ENCODE measurements at regions not wholly inside any gene's neighbourhood (a gene's known extent, or its start where the extent isn't known, plus 50 kb on each side); places are given as distances from the start of the nearest gene placed in this dataset.
A peak's percentile ranks its signal among the peaks of the same experiment; 100 is the strongest.
"Not testable (repeated sequence)": the region's sequence is repeated elsewhere in the genome, so short reads cannot be mapped to it uniquely, and the experiment has no call there.

- not testable (repeated sequence) for DNase-seq
These were observed 83.4 kb upstream of the ECI2 start for GRCh38 chr6:4218619-4219317.

GRCh38 chr6:4212588-4212987 lies 77.2 kb upstream of the ECI2 start:
- DNase-seq, result no peak

DNA sequence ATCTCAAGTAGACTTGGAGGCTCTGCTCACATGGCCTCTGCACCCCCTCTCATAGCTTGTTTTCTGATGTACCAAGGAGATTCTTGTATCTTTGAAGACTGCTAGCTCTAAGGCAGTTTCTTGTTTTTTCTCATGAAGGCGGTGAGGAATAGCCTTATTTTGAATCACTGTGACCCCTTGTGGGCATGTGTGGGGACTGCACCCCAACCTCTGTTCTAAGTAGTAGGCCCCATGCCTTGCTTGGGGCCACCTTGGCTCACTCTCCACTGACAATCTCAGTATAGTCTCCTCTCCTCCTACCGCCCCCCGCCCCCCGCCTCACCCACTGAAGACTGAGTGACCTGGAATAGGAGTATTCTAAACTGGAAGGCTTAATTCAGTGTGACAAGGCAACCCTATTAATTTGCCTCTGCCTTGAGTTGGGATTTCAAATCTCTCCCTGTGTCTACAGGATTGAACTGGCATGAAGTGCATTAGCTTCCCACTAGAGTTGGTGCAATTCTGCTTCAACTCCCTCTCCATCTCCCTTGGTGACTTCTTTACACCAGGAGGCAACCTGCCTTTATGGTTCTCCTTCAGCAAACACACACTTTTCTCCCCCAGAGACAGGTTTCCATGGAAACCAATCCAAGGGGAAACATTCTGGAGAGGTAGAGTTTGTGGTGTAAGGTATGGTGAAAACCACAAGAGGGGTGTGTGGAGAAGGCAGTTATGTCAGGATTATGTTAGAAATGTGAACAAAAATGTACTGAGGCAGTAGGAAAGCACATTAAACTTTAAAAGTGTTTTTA lies 75.4 kb upstream of the ECI2 start:
- DNase-seq, result peak in 38 of 58 donors; percentile 1 to 59 (median 9)

- DNase-seq, result no peak
These were observed 73.8 kb upstream of the ECI2 start for GRCh38 chr6:4209196-4209595.

DNA sequence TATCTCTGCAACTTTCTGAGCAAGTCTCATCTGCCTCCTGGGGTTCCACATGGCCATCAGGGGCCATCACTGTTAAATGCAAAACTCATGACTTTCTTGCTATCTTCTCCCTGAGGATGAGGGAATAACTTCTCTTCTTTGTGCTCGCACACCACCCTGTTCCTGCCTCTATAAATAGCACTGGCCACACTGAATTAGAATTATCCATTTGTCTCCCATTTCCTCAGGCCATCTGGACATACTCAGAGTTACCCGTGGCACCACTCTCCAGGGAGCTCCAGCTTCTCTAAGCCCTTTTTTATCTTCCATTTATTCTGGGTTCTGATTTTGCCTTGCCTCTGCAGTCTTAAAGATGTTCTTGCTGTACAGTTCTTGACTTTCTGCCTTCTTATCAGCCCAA lies 72.8 kb upstream of the ECI2 start:
- DNase-seq, result no peak

GRCh38 chr6:4203642-4204417 lies 68.5 kb upstream of the ECI2 start:
- DNase-seq, result not testable (repeated sequence)

- DNase-seq, result no peak
These were observed 57.3 kb upstream of the ECI2 start for GRCh38 chr6:4192627-4193026.

DNA sequence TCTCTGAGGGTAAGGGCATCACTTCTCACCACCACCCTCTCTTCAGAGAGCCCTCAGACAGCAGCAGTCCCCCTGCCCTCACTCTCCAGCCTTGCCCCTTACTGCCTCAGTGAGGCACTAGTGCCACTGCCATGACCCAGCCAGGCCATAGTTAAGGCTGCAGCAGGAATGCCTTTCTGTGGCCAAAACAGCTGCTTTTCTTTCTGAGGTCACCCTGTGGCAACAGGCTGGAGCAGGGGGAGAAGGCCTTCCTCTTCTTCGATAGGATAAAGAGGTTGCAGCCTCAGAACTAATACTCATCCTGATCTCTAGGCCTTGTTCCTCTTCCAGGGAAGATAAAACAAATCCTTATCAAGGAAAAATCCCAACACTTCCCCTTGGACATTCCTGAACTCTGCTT lies 56.8 kb upstream of the ECI2 start:
- DNase-seq, result no peak

GRCh38 chr6:4191271-4191721 lies 55.9 kb upstream of the ECI2 start:
- DNase-seq, result no peak

DNA sequence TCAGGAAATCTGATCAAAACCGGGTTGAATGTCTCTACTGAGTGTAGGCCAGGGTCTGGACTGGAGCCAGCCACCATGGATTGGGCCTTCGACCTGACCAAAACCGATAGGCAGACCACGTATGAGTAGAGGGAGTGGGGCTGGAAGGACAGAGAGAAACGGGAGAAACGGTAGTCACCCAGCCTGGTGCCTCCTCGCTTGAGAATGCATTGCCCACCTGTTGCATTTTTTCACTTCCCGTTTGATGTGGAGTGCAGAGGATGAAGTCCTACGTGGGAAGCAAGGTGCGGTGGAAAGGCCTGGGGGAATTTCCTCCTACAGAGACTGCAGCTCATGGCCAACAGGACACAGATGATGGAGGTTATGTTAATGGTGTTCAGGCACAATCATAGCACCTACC lies 53.9 kb upstream of the ECI2 start:
- no peak for DNase-seq

- no peak for DNase-seq
These were observed 53.4 kb upstream of the ECI2 start for GRCh38 chr6:4188801-4189200.

GRCh38 chr6:4187480-4187879 lies 52.1 kb upstream of the ECI2 start:
- DNase-seq, result no peak

GRCh38 chr6:4186385-4186784 lies 51.0 kb upstream of the ECI2 start:
- DNase-seq, result no peak

GRCh38 chr6:4185846-4186245 lies 50.5 kb upstream of the ECI2 start:
- no peak for DNase-seq

DNA sequence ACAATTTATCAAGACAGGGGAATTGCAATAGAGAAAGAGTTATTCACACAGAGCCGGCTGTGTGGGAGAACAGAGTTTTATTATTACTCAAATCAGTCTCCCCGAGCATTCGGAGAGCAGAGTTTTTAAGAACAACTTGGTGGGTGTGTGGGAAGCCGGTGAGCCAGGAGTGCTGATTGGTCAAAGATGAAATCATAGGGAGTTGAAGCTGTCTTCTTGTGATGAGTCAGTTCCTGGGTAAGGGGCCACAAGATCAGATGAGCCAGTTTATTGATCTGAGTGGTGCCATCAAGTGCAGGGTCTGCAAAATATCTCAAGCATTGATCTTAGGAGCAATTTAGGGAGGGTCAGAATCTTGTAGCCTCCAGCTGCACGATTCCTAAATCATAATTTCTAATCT lies 50.0 kb upstream of the ECI2 start:
- DNase-seq, result no peak

Measured in anterior cingulate cortex (tissue), 58 donors.